H9 (cell line): ENCODE measurements at regions not wholly inside any gene's neighbourhood (a gene's known extent, or its start where the extent isn't known, plus 50 kb on each side); places are given as distances from the start of the nearest gene placed in this dataset.

Experiments used
- DNase-seq: peaks from one replicate; pipeline ENCODE4 v3.0.0-alpha.2; 2017
- H2AFZ ChIP-seq: one replicate; pipeline ENCODE4 v1.6.1; 2013; ENCODE audit warnings: mild to moderate bottlenecking, low read length, control low read depth, moderate library complexity
- H2AK5ac ChIP-seq: 2 replicates; pipeline ENCODE4 v1.6.1; 2013; ENCODE audit warnings: low read length, control low read depth, mixed read lengths; ENCODE audit not compliant: insufficient read length
- H2BK120ac ChIP-seq: one replicate; pipeline ENCODE4 v1.6.1; 2013; ENCODE audit warnings: low read depth, mild to moderate bottlenecking, low read length, control low read depth, inconsistent platforms; ENCODE audit not compliant: poor library complexity, severe bottlenecking
- H2BK12ac ChIP-seq: 2 replicates; pipeline ENCODE4 v1.6.1; 2013; ENCODE audit warnings: low read length, control low read depth, mixed read lengths, low read depth; ENCODE audit not compliant: insufficient read length
- H2BK15ac ChIP-seq: 2 replicates; pipeline ENCODE4 v1.6.1; 2013; ENCODE audit warnings: low read depth, low read length, control low read depth
- H2BK20ac ChIP-seq: one replicate; pipeline ENCODE4 v1.6.1; 2013; ENCODE audit warnings: low read depth, mild to moderate bottlenecking, low read length, control low read depth, inconsistent platforms; ENCODE audit not compliant: poor library complexity, severe bottlenecking
- H2BK5ac ChIP-seq: 2 replicates; pipeline ENCODE4 v1.6.1; 2013; ENCODE audit warnings: low read length, control low read depth, mixed read lengths; ENCODE audit not compliant: insufficient read length
- H3K14ac ChIP-seq: 2 replicates; pipeline ENCODE4 v1.6.1; 2013; ENCODE audit warnings: low read length, control low read depth; ENCODE audit not compliant: insufficient read depth
- H3K18ac ChIP-seq: 2 replicates; pipeline ENCODE4 v1.6.1; 2013; ENCODE audit warnings: low read depth, mild to moderate bottlenecking, mixed read lengths, low read length, control low read depth; ENCODE audit not compliant: insufficient read length
- H3K23ac ChIP-seq: 2 replicates; pipeline ENCODE4 v1.6.1; 2013; ENCODE audit warnings: low read length, control low read depth, mixed read lengths, low read depth; ENCODE audit not compliant: insufficient read length
- H3K23me2 ChIP-seq: 2 replicates; pipeline ENCODE4 v1.6.1; 2013; ENCODE audit warnings: low read depth, mild to moderate bottlenecking, mixed read lengths, low read length, control low read depth; ENCODE audit not compliant: insufficient read length, poor library complexity, severe bottlenecking
- H3K27ac ChIP-seq: 2 replicates; pipeline ENCODE4 v1.5.1; 2013; ENCODE audit warnings: low read length, control low read depth, mixed read lengths, low read depth; ENCODE audit not compliant: insufficient read length
- H3K27me3 ChIP-seq: 2 replicates; pipeline ENCODE4 v1.6.1; 2013; ENCODE audit warnings: low read length, control low read depth, inconsistent platforms; ENCODE audit not compliant: insufficient read depth
- H3K4ac ChIP-seq: 2 replicates; pipeline ENCODE4 v1.6.1; 2013; ENCODE audit warnings: low read depth, mild to moderate bottlenecking, control low read depth, inconsistent platforms, low read length, moderate library complexity
- H3K4me1 ChIP-seq: 2 replicates; pipeline ENCODE4 v1.6.1; 2013; ENCODE audit warnings: low read length, control low read depth, inconsistent platforms; ENCODE audit not compliant: insufficient read depth
- H3K4me2 ChIP-seq: 2 replicates; pipeline ENCODE4 v1.6.1; 2013; ENCODE audit warnings: low read length, control low read depth, mixed read lengths; ENCODE audit not compliant: insufficient read length, insufficient read depth
- H3K56ac ChIP-seq: 2 replicates; pipeline ENCODE4 v1.6.1; 2013; ENCODE audit warnings: low read depth, mild to moderate bottlenecking, mixed read lengths, low read length, control low read depth; ENCODE audit not compliant: insufficient read length
- H3K79me1 ChIP-seq: 2 replicates; pipeline ENCODE4 v1.6.1; 2013; ENCODE audit warnings: low read depth, mild to moderate bottlenecking, moderate library complexity, low read length, control low read depth, inconsistent platforms; ENCODE audit not compliant: insufficient read depth, poor library complexity, severe bottlenecking
- H3K79me2 ChIP-seq: 2 replicates; pipeline ENCODE4 v1.6.1; 2013; ENCODE audit warnings: low read length, control low read depth, inconsistent platforms; ENCODE audit not compliant: insufficient read depth
- H3K9ac ChIP-seq: 2 replicates; pipeline ENCODE4 v1.6.1; 2013; ENCODE audit warnings: low read length, control low read depth, mixed read lengths; ENCODE audit not compliant: insufficient read length; ENCODE audit errors: extremely low read depth
- H3K9me3 ChIP-seq: one replicate; pipeline ENCODE4 v1.6.1; 2013; ENCODE audit warnings: low read depth, low read length, inconsistent platforms; ENCODE audit not compliant: control insufficient read depth
- H3T11ph ChIP-seq: one replicate; pipeline ENCODE4 v1.6.1; 2013; ENCODE audit warnings: mild to moderate bottlenecking, low read length, control low read depth, inconsistent platforms
- H4K20me1 ChIP-seq: one replicate; pipeline ENCODE4 v1.6.1; 2013; ENCODE audit not compliant: control insufficient read depth, insufficient read length, insufficient read depth
- H4K5ac ChIP-seq: 2 replicates; pipeline ENCODE4 v1.6.1; 2013; ENCODE audit warnings: low read depth, mild to moderate bottlenecking, mixed read lengths, low read length, control low read depth; ENCODE audit not compliant: insufficient read length
- H4K8ac ChIP-seq: replicated peaks from 2 replicates; pipeline ENCODE4 v1.6.1; 2013; ENCODE audit warnings: low read length, control low read depth, mixed read lengths, low read depth; ENCODE audit not compliant: insufficient read length
- H4K91ac ChIP-seq: 2 replicates; pipeline ENCODE4 v1.6.1; 2013; ENCODE audit warnings: low read depth, mild to moderate bottlenecking, moderate library complexity, mixed read lengths, low read length, control low read depth; ENCODE audit not compliant: insufficient read length
- H3K27ac Mint-ChIP-seq, 3 experiments: 2 replicates in 2 of 3; 3 replicates in 1 of 3; pipeline ENCODE4 v1.8.0; 2020 to 2021; ENCODE audit warnings: mixed read lengths in 3 of 3, mild to moderate bottlenecking in 1 of 3, moderate library complexity in 1 of 3
- H3K27me3 Mint-ChIP-seq: 2 replicates; pipeline ENCODE4 v1.8.0; 2021; ENCODE audit warnings: low read depth, mild to moderate bottlenecking, moderate library complexity, mixed read lengths
- H3K36me3 Mint-ChIP-seq, 3 experiments: 2 replicates in 2 of 3; 3 replicates in 1 of 3; pipeline ENCODE4 v1.8.0; 2020 to 2021; ENCODE audit warnings: low read depth in 3 of 3, mixed read lengths in 3 of 3; ENCODE audit not compliant: insufficient read depth in 1 of 3
- H3K4me1 Mint-ChIP-seq, 2 experiments: 2 replicates each; pipeline ENCODE4 v1.8.0; 2020; ENCODE audit warnings: mixed read lengths in 2 of 2
- H3K4me3 Mint-ChIP-seq, 2 experiments: 2 replicates in 1 of 2; 3 replicates in 1 of 2; pipeline ENCODE4 v1.8.0; 2020 to 2021; ENCODE audit warnings: mild to moderate bottlenecking in 2 of 2, mixed read lengths in 2 of 2, moderate library complexity in 1 of 2
- H3K9me3 Mint-ChIP-seq, 2 experiments: 2 replicates in 1 of 2; 3 replicates in 1 of 2; pipeline ENCODE4 v1.8.0; 2020; ENCODE audit warnings: mild to moderate bottlenecking in 2 of 2, mixed read lengths in 2 of 2, moderate library complexity in 1 of 2
- WGBS: extraction: QIAGEN DNeasy Blood & Tissue Kit; methylation state at CpG from one replicate; pipeline ENCODE4 v1.1.7; 2013; ENCODE audit warnings: missing lambda C conversion rate, low lambda C conversion rate, mixed read lengths; ENCODE audit not compliant: insufficient read length; ENCODE audit errors: extremely low coverage; 5-methylcytosine and 5-hydroxymethylcytosine counted together
- TF ChIP-seq, protein P1 (sequence below): fragments of 200-600 bp; sonication (generic); conservative IDR thresholded peaks from 3 replicates; pipeline ENCODE4 v1.8.0; 2021; ENCODE audit warnings: antibody characterized with exemption, mild to moderate bottlenecking

DNA sequence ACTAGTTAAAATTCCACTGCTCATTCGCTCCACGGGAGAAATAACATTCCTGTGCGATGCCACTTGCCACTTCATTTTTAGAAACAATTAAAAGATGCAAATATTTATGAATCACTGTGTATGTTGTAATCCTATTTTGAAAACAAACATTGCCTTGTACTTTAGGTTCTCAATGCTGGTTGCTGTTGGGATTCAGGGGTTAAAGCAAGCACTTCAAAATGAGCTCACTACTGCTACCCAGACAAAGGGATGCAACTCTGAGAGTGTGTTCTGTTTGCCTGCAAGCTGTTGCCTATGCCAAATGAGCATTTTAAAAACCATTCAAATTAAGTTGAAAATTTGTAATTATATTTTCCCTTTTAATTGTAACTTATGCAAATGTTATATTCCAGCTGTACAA is 87.5 kb downstream of the RWDD3 start:
- H3K9me3 ChIP-seq, result no peaks in the 10 kb centered on the region
- WGBS, result no CpG with 5 or more reads among the region's 3 CpGs
- Mint-ChIP-seq H3K9me3 (no peaks in the 10 kb centered on the region), H3K27me3 (peaks cover 1% of the 10 kb centered on the region; the same call in 1 of the 2 replicates), H3K4me1 (peaks cover 7 to 9% of the 10 kb centered on the region in 2 experiments), H3K36me3 (no peaks in the 10 kb centered on the region; a peak in 2 of 7 replicates), H3K27ac (no peak overlapping the region), H3K4me3 (no peak overlapping the region)
- no peaks in the 10 kb centered on the region for H3K27me3 ChIP-seq
- H3K79me2 ChIP-seq, result no peaks in the 10 kb centered on the region
- no peak overlapping the region for H3K23ac ChIP-seq
- no peak overlapping the region for H2BK15ac ChIP-seq
- no peak overlapping the region for H2AFZ ChIP-seq
- no peak overlapping the region for H2BK20ac ChIP-seq
- no peak overlapping the region for H3K56ac ChIP-seq
- H3K23me2 ChIP-seq, result no peaks in the 10 kb centered on the region
- no peak overlapping the region for H2BK120ac ChIP-seq
- DNase-seq, result no peak
- H3K18ac ChIP-seq, result no peak overlapping the region
- H3K79me1 ChIP-seq, result no peaks in the 10 kb centered on the region
- H3T11ph ChIP-seq, result no peak overlapping the region
- H3K4me1 ChIP-seq, result no peaks in the 10 kb centered on the region; the same call in 1 of the 2 replicates
- no peak overlapping the region for H3K4me2 ChIP-seq
- H4K20me1 ChIP-seq, result no peaks in the 10 kb centered on the region
- no peak overlapping the region for H4K91ac ChIP-seq
- H4K5ac ChIP-seq, result no peak overlapping the region
- H3K4ac ChIP-seq, result no peak overlapping the region
- H3K27ac ChIP-seq, result no peak overlapping the region
- no peak overlapping the region for H2BK5ac ChIP-seq
- no peak overlapping the region for H2BK12ac ChIP-seq
- no peak overlapping the region for H3K9ac ChIP-seq
- TF ChIP-seq, protein P1, sequence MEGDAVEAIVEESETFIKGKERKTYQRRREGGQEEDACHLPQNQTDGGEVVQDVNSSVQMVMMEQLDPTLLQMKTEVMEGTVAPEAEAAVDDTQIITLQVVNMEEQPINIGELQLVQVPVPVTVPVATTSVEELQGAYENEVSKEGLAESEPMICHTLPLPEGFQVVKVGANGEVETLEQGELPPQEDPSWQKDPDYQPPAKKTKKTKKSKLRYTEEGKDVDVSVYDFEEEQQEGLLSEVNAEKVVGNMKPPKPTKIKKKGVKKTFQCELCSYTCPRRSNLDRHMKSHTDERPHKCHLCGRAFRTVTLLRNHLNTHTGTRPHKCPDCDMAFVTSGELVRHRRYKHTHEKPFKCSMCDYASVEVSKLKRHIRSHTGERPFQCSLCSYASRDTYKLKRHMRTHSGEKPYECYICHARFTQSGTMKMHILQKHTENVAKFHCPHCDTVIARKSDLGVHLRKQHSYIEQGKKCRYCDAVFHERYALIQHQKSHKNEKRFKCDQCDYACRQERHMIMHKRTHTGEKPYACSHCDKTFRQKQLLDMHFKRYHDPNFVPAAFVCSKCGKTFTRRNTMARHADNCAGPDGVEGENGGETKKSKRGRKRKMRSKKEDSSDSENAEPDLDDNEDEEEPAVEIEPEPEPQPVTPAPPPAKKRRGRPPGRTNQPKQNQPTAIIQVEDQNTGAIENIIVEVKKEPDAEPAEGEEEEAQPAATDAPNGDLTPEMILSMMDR, result no peak
- H4K8ac ChIP-seq, result no peak overlapping the region
- no peak overlapping the region for H3K14ac ChIP-seq
- H2AK5ac ChIP-seq, result no peak overlapping the region
